ENCODE measurements at regions not wholly inside any gene's neighbourhood (a gene's known extent, or its start where the extent isn't known, plus 50 kb on each side); places are given as distances from the start of the nearest gene placed in this dataset.

- WGBS, 2 experiments (ENCODE audit: extremely low coverage in 1 of 2, insufficient coverage in 1 of 2, insufficient read length in 1 of 2, insufficient replicate concordance in 2 of 2, low coverage in 1 of 2, low lambda C conversion rate in 2 of 2, missing lambda C conversion rate in 1 of 2) = 95% methylated on average over 2 of the region's 2 CpGs; no CpG with 5 or more reads in 1 of the 2 experiments
- CTCF ChIA-PET (ENCODE audit: partially characterized antibody) = no interaction called here
Measured at GRCh38 chr2:193703411-193703810, 1508.7 kb upstream of the TMEFF2 start.

More at GRCh38 chr2:193703411-193703810, 1508.7 kb upstream of the TMEFF2 start:
- Histone ChIP-seq H2AK5ac (ENCODE audit: low read depth, low read length) (no peak overlapping the region), H3K23ac (ENCODE audit: insufficient read length) (no peak overlapping the region), H3K4me3 (ENCODE audit: extremely low read depth in 1 of 4, insufficient read depth in 2 of 4, low read depth in 3 of 4, low read length in 4 of 4) (no peak overlapping the region), H2AFZ (ENCODE audit: low read length) (no peak overlapping the region), H3K18ac (ENCODE audit: extremely low read depth, low read length) (no peak overlapping the region), H4K8ac (ENCODE audit: extremely low read depth, insufficient read depth, low read length) (no peak overlapping the region), H3K14ac (ENCODE audit: insufficient read length) (no peak overlapping the region), H2BK12ac (ENCODE audit: low read depth, low read length) (no peak overlapping the region), H3K4ac (replicated peaks; ENCODE audit: insufficient read length, low read depth, low read length) (no peak overlapping the region), H4K5ac (ENCODE audit: insufficient read length, low read depth, low read length) (no peak overlapping the region), H3K4me2 (ENCODE audit: insufficient read depth in 1 of 2, low read depth in 2 of 2, low read length in 2 of 2) (no peak overlapping the region), H3K9ac (replicated peaks in 1 of 4; ENCODE audit: extremely low read depth in 1 of 4, low read depth in 3 of 4, low read length in 3 of 4) (no peak overlapping the region), H3K27ac (ENCODE audit: low read depth, low read length) (no peak overlapping the region), H3K56ac (replicated peaks; ENCODE audit: insufficient read length, low read depth, low read length) (no peak overlapping the region), H3K4me1 (replicated peaks in 1 of 4; ENCODE audit: control insufficient read depth in 3 of 4, insufficient read depth in 4 of 4, low read length in 3 of 4) (no peaks in the 10 kb centered on the region), H3K79me1 (ENCODE audit: low read depth, low read length) (no peaks in the 10 kb centered on the region), H2BK5ac (ENCODE audit: low read depth, low read length) (no peak overlapping the region), H3K9me3 (ENCODE audit: insufficient read depth in 2 of 2, low read depth in 1 of 2, low read length in 1 of 2) (no peaks in the 10 kb centered on the region), H2BK20ac (ENCODE audit: low read length) (no peak overlapping the region), H3K27me3 (replicated peaks in 1 of 4; ENCODE audit: control insufficient read depth in 3 of 4, extremely low read depth in 1 of 4, insufficient read depth in 3 of 4, low read length in 3 of 4) (no peaks in the 10 kb centered on the region), H2BK15ac (ENCODE audit: low read length) (no peak overlapping the region), H3K36me3 (ENCODE audit: control insufficient read depth in 2 of 4, insufficient read depth in 4 of 4, low read length in 3 of 4) (no peaks in the 10 kb centered on the region), H3K23me2 (ENCODE audit: low read depth, low read length) (no peaks in the 10 kb centered on the region), H2BK120ac (replicated peaks; ENCODE audit: low read depth, low read length) (no peak overlapping the region), H4K91ac (replicated peaks; ENCODE audit: insufficient read length, low read length) (no peak overlapping the region), H3K79me2 (ENCODE audit: control insufficient read depth in 1 of 2, insufficient read depth in 2 of 2, low read length in 2 of 2) (no peaks in the 10 kb centered on the region), H4K20me1 (replicated peaks in 1 of 2; ENCODE audit: control insufficient read depth in 1 of 2, insufficient read depth in 2 of 2, low read length in 2 of 2) (no peaks in the 10 kb centered on the region)
- DNase-seq (ENCODE audit: low read depth in 1 of 2, low spot score in 2 of 2) (no peak), FAIRE-seq (no peak)
- POLR2A ChIA-PET (ENCODE audit: partially characterized antibody) = no interaction called here
- TF ChIP-seq E2F6 (IDR thresholded peaks at IDR 0.05) (no peak), SP2 (IDR thresholded peaks at IDR 0.05; ENCODE audit: low read length) (no peak), FOSL1 (IDR thresholded peaks at IDR 0.05; ENCODE audit: insufficient read depth, low read depth, low read length) (no peak), TCF12 (IDR thresholded peaks at IDR 0.05; ENCODE audit: low read depth, low read length) (no peak), SP1 (IDR thresholded peaks at IDR 0.05; ENCODE audit: low read depth, low read length) (no peak), ASH2L (IDR thresholded peaks at IDR 0.05; ENCODE audit: low read length) (no peak), CBX5 (IDR thresholded peaks at IDR 0.05; ENCODE audit: low read depth, low read length) (no peak)
